Prostate gland (tissue), 2 donors: ENCODE measurements at regions not wholly inside any gene's neighbourhood (a gene's known extent, or its start where the extent isn't known, plus 50 kb on each side); places are given as distances from the start of the nearest gene placed in this dataset.
"Not testable (repeated sequence)": the region's sequence is repeated elsewhere in the genome, so short reads cannot be mapped to it uniquely, and the experiment has no call there.

Experiments
- DNase-seq: peaks from one replicate; pipeline ENCODE4 v3.0.0-alpha.2; 2019; ENCODE audit warnings: low spot score
- H3K27ac ChIP-seq, 2 donors: fragments of 200-600 bp; sonication (generic); 2 replicates each; pipeline ENCODE4 v1.5.1; 2017 to 2019
- H3K27me3 ChIP-seq: fragments of 200-600 bp; sonication (generic); replicated peaks from 2 replicates; pipeline ENCODE4 v1.5.1; 2019; ENCODE audit not compliant: insufficient read depth
- H3K36me3 ChIP-seq, 2 donors: fragments of 200-600 bp; sonication (generic); 1 replicate in 1 of 2; 2 replicates in 1 of 2; pipeline versions ENCODE4 v1.5.1 to v1.8.1; 2017 to 2019
- H3K4me1 ChIP-seq: fragments of 200-600 bp; sonication (generic); replicated peaks from 2 replicates; pipeline ENCODE4 v1.5.1; 2019
- H3K4me3 ChIP-seq, 2 donors: fragments of 200-600 bp; sonication (generic); 2 replicates each; pipeline ENCODE4 v1.5.1; 2017 to 2019
- H3K9me3 ChIP-seq: fragments of 200-600 bp; sonication (generic); 2 replicates; pipeline ENCODE4 v1.5.1; 2017
- CTCF ChIP-seq, 4 experiments: fragments of 200-600 bp in 2 of 4; fragments of 450-650 bp in 2 of 4; sonication (generic) in 2 of 4; IDR thresholded peaks; 1 replicate in 3 of 4; 2 replicates in 1 of 4; pipeline ENCODE4 v1.5.1; 2016 to 2019; ENCODE audit warnings: antibody characterized with exemption in 4 of 4, mild to moderate bottlenecking in 2 of 4, moderate library complexity in 2 of 4
- POLR2A ChIP-seq: fragments of 450-650 bp; IDR thresholded peaks from one replicate; pipeline ENCODE4 v1.6.1; 2016; ENCODE audit warnings: antibody characterized with exemption, mild to moderate bottlenecking
- POLR2AphosphoS5 ChIP-seq: sonication (generic); formaldehyde crosslinking; IDR thresholded peaks from one replicate; pipeline ENCODE4 v1.6.1; 2017; ENCODE audit warnings: antibody characterized with exemption
- WGBS: methylation state at CpG from one replicate; pipeline ENCODE4 v1.1.5; 2018; 5-methylcytosine and 5-hydroxymethylcytosine counted together
- intact Hi-C: fragments of 100-400 bp; cut with DNase I; formaldehyde crosslinking; loops from one replicate; pipeline ENCODE4 v1.14.2; 2022

- Histone ChIP-seq H3K9me3 (no peaks in the 10 kb centered on the region), H3K4me3 (no peak overlapping the region), H3K27ac (no peak overlapping the region), H3K27me3 (no peaks in the 10 kb centered on the region), H3K4me1 (no peaks in the 10 kb centered on the region), H3K36me3 (no peaks in the 10 kb centered on the region)
- no peak for TF ChIP-seq CTCF (IDR thresholded peaks at IDR 0.05)
- TF ChIP-seq POLR2A: no peak
- no peak for TF ChIP-seq POLR2AphosphoS5
- WGBS: 52% methylated on average over 9 of the region's 9 CpGs
- intact Hi-C loops: no loop called here
- peak; percentile 3 for DNase-seq
Measured at GRCh38 chr6:170200458-170200891, 90.4 kb downstream of the DLL1 start.

GRCh38 chr6:170199716-170200115, 91.2 kb downstream of the DLL1 start:
- no peaks in the 10 kb centered on the region for H3K27me3 ChIP-seq
- 91% methylated on average over 6 of the region's 6 CpGs for WGBS
- TF ChIP-seq CTCF (IDR thresholded peaks at IDR 0.05) (no peak), POLR2A (no peak), POLR2AphosphoS5 (no peak)
- H3K36me3 ChIP-seq: no peaks in the 10 kb centered on the region
- H3K9me3 ChIP-seq: no peaks in the 10 kb centered on the region
- intact Hi-C loops: no loop called here
- no peak for DNase-seq
- H3K4me3 ChIP-seq: no peak overlapping the region
- H3K4me1 ChIP-seq: no peaks in the 10 kb centered on the region
- no peak overlapping the region for H3K27ac ChIP-seq

DNA sequence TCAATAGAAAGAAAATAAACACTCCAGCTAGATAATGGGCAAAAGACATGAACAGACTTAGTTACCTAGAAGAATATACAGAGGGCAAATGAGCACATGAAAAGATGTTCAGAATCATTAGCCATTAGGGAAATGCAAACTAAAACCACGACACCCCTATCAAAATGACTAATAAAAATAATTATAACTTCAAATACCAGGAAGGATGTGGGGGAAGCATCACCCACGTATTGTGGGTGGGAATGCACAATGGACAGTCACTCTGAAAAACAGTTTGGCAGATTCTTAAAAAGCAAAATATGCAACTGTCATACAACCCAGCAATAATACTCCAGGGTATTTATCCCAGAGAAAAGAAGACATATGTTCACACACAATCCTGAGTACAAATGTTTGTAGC, 92.6 kb downstream of the DLL1 start:
- intact Hi-C loops: no loop called here
- Histone ChIP-seq H3K4me3 (no peak overlapping the region), H3K36me3 (no peaks in the 10 kb centered on the region), H3K4me1 (no peaks in the 10 kb centered on the region), H3K27ac (no peak overlapping the region), H3K9me3 (no peaks in the 10 kb centered on the region), H3K27me3 (no peaks in the 10 kb centered on the region)
- no peak for TF ChIP-seq POLR2A
- no peak for TF ChIP-seq POLR2AphosphoS5
- TF ChIP-seq CTCF (IDR thresholded peaks at IDR 0.05): no peak
- no peak for DNase-seq
- WGBS: 43% methylated on average over 2 of the region's 2 CpGs

DNA sequence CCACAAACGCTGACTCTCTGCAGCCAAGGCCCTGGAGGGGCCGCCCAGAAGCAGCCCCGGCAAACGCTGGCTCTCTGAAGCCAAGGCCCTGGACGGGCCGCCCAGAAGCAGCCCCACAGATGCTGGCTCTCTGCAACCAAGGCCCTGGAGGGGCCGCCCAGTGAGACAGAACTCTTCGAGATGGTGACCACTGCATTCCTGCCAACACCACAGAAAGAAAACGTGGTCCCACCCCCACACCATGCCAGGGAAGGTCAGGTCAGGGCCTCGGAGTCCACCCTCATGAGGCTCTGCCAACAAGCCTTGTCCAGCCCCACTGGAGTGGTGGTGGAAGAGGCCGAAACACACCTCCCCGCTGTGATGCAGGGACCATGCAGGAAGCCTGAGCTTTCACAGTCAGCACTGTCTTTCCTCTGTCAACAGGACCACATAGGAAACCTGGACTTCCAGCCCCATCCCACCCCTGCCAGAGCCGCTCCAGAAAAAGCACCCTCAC, 97.5 kb downstream of the DLL1 start:
- DNase-seq: no peak
- H3K4me3 ChIP-seq: no peak overlapping the region
- TF ChIP-seq POLR2AphosphoS5: no peak
- TF ChIP-seq CTCF (IDR thresholded peaks at IDR 0.05): no peak
- no peak for TF ChIP-seq POLR2A
- no peaks in the 10 kb centered on the region for H3K4me1 ChIP-seq
- no peaks in the 10 kb centered on the region for H3K36me3 ChIP-seq
- H3K27me3 ChIP-seq: no peaks in the 10 kb centered on the region
- H3K9me3 ChIP-seq: no peaks in the 10 kb centered on the region
- intact Hi-C loops: no loop called here
- 88% methylated on average over 13 of the region's 13 CpGs for WGBS
- no peak overlapping the region for H3K27ac ChIP-seq

DNA sequence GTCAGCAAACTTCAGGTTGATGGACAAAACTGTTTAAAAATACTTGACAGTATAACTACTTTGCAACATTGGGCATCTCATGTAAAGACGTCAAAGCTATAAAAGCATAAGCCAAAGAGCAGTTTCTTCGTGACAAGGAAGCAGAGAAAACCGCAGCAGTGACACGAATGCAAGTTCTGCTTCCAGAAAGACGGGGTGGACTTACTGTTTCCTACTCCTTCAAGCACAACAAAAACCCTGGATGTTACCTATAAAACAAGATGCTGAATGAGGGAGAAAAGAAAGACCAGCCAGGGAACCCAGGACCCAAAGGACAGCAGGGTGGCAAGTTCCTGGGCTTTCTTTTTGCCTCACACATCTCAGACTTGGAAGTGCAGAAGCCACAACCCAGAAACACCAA, 98.0 kb downstream of the DLL1 start:
- Histone ChIP-seq H3K27ac (no peak overlapping the region), H3K27me3 (no peaks in the 10 kb centered on the region), H3K9me3 (no peaks in the 10 kb centered on the region), H3K4me3 (no peak overlapping the region), H3K36me3 (no peaks in the 10 kb centered on the region), H3K4me1 (no peaks in the 10 kb centered on the region)
- TF ChIP-seq POLR2AphosphoS5 (no peak), CTCF (IDR thresholded peaks at IDR 0.05) (no peak), POLR2A (no peak)
- no peak for DNase-seq
- 91% methylated on average over 5 of the region's 5 CpGs for WGBS
- intact Hi-C loops: no loop called here

DNA sequence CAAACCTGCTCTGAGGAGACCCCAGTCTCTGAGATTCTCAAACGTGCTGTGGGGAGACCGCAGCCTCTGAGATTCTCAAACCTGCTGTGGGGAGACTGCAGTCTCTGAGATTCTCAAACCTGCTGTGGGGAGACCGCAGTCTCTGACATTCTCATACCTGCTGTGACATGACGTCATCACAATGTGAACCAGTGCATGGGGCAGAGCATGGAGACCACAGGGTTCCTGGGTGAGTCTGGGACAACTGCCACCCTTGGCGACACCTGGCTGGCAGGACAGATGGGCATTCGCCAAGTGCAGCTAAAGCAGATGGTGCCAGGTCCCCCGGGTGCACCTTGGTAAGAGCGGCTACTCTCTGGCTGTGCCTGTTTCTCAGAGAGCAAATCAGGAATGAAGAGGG, 98.8 kb downstream of the DLL1 start:
- H3K4me1 ChIP-seq, intact Hi-C loops, H3K36me3 ChIP-seq, H3K9me3 ChIP-seq, H3K27ac ChIP-seq, DNase-seq, H3K4me3 ChIP-seq, H3K27me3 ChIP-seq: not testable (repeated sequence)
- 74% methylated on average over 8 of the region's 8 CpGs for WGBS
